ENCODE measurements at regions not wholly inside any gene's neighbourhood (a gene's known extent, or its start where the extent isn't known, plus 50 kb on each side); places are given as distances from the start of the nearest gene placed in this dataset.

GRCh38 chr20:60993433-60994044 lies 258.5 kb upstream of the CDH4 start:
- peak; percentile 52 for DNase-seq (ENCODE audit: low read depth)

GRCh38 chr20:60999250-60999649 lies 252.8 kb upstream of the CDH4 start:
- no peak for DNase-seq (ENCODE audit: low read depth)

- no peak for DNase-seq (ENCODE audit: low read depth)
These were observed 250.0 kb upstream of the CDH4 start for GRCh38 chr20:61002090-61002489.

GRCh38 chr20:61014491-61014890 lies 237.6 kb upstream of the CDH4 start:
- DNase-seq (ENCODE audit: low read depth), result no peak

DNA sequence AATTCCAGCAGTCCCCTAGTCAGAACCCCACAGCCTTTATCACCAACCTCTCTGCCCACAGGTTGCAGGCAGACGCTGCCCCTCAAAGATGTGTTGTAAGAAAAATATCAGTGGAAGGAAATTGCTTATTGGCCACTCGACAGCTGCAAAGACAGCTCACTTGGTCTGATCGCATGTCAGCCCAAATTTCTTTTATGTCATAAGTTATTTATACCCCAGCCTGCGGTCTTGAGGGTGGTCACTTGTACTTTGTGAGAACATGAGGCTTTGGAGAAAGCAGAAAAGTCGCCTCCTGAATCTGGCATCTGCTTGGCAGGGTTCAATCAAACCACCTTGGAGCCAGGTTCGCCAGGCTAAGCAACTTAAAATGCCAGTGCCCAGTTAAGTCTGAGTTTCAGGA lies 236.5 kb upstream of the CDH4 start:
- DNase-seq (ENCODE audit: low read depth), result no peak

DNA sequence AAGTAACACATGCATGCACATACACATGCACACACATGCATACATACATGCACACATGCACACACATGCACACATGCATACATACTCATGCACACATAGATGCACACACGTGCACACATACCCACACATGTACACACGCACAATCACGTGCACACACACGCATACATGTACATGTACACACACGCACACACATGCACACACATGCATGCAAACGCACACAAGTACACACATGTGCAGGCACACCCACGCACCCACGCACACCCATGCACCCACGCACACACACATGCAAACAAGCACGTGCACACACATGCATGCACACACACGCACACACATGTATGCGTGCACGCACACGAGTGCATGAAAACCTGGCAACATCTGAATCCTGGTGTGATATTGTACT lies 232.7 kb upstream of the CDH4 start:
- DNase-seq (ENCODE audit: low read depth), result no peak

- DNase-seq (ENCODE audit: low read depth), result no peak
These were observed 228.4 kb upstream of the CDH4 start for GRCh38 chr20:61023612-61024011.

DNA sequence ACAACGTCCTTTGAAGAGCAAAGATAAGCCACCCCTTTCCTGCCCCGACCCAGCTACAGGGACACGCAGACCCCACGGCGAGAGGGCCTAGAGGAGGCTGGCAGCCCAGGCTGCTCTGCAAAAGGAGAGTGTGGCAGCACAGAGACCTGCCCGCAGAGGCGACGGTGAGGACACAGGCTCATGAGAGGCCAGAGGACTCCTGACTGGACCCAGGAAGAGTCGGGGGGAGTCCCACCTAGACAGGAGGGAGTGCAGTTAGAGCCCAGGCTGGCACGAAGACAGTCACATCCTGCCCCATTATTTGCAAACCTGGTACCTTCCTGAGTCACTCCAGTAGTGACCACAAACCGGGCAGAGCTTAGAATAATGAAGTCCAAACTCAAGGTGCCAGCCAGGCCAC lies 227.7 kb upstream of the CDH4 start:
- DNase-seq (ENCODE audit: low read depth), result peak; percentile 36

DNA sequence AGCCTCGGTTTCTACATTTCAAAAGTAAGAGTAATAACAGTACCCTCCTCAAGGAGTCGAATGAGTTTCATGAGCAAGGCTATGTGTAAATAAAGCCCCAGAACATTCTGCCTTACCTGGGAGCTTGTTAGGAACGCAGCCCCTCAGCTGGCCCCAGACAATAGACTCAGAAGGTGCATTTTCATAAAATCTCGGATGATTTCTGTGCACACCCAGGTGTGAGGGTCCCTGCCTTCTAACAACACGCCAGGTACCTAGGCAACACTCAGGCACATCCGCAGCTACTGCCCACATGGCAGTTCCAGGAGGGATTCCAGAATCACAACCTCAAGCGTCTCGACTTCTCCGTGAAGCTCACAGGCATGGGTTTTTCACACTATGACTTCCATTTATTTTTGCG lies 226.5 kb upstream of the CDH4 start:
- no peak for DNase-seq (ENCODE audit: low read depth)

- no peak for DNase-seq (ENCODE audit: low read depth)
These were observed 225.9 kb upstream of the CDH4 start for GRCh38 chr20:61026173-61026572.

- DNase-seq (ENCODE audit: low read depth), result no peak
These were observed 225.3 kb upstream of the CDH4 start for GRCh38 chr20:61026731-61027130.

- DNase-seq (ENCODE audit: low read depth), result no peak
These were observed 224.8 kb upstream of the CDH4 start for GRCh38 chr20:61027218-61027617.

- DNase-seq (ENCODE audit: low read depth), result no peak
These were observed 221.9 kb upstream of the CDH4 start for GRCh38 chr20:61030130-61030529.

DNA sequence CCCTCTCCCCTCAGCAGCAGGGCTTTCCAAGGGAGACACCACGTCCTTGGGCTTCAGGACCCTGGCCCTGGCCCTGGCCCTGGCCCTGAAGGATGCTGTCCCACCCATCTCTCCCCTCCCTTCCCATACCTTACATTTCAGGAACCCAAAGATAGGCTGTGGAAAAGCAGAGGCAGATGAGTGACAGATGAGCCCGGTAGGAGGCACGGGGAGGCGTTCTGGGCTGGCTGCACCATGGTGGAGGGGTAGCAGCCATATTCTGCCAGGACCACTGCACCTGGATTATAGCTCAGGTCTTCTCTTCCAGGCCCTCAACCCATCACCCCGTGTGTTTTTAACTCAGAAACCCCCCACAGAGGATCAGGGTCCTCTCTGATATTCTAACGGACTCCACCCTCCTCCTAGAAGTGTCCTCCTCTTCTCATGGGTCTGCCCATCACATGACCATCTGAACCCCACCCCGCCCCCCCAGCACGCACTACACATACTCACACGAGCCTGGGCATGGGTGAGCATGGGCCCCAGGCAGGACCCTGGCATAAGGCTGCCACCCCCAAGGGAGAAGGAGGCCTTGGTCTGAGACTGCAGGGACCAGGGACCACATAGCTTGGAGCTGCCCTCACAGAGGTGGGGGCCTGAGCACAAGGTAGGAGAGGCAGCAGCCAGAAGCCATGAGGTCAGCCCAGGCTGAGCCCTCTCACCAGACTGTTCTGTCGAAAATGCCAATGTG lies 220.8 kb upstream of the CDH4 start:
- DNase-seq (ENCODE audit: low read depth), result no peak

DNA sequence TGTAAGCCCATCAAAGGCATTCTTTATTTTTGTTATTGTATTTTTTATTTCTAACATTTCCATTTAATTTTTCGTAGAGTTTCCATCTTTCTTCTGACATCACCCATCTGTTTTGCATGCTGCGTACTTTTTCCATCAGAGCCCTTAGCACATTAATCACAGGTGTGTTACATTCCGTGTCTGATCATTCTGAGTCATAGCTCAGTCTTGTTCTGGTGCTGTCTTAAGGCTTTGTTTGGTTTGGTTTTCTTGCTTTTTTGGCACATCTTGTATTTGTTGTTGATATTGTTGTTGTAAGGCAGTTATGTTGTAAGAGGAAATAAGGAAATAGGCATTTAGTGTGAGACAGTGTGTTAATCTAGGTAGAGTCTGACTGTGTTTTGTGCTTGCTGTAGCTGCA lies 214.6 kb upstream of the CDH4 start:
- DNase-seq (ENCODE audit: low read depth), result no peak

GRCh38 chr20:61041481-61041880 lies 210.6 kb upstream of the CDH4 start:
- DNase-seq (ENCODE audit: low read depth), result no peak

DNA sequence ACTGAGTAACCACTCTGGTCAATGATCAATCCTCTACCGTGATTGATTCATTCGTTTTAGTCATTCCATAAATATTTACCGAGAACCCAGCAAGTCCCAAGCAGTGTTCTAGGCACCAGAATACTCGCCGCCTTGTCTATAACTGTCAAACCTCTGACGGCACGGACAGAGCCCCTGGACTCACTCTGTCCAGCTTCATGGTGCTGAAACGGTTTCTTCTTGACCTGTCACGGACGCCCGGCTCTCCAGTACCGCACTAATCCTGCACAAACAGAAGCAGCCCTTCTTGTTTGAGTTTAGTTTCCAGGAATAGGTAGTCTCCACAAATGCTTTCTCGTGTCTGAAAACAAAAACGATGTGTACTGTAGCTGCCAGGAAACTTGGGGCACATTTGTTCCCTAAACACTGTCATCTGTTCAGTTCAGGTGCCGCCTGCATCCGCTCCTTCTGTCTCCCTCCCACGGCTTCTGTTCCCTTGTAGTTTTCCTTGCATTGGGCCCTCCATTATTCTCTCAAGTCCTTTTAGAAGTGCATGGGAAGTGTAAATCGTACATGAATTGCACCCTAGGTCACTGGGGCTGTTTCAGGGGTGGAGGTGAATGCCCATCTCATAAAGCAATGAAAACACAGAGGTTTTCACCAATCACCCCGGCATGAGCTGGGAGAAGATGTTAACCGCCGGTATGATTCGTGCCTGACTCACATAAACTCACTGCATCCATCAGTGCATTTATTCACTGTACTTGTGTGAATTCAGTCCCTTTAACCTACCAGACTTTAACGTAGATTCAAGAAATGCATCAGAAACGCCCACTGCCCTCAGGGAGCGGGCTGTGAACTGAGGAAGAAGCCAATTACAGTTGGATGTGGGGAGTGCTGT lies 209.3 kb upstream of the CDH4 start:
- DNase-seq (ENCODE audit: low read depth), result peak; percentile 52

DNA sequence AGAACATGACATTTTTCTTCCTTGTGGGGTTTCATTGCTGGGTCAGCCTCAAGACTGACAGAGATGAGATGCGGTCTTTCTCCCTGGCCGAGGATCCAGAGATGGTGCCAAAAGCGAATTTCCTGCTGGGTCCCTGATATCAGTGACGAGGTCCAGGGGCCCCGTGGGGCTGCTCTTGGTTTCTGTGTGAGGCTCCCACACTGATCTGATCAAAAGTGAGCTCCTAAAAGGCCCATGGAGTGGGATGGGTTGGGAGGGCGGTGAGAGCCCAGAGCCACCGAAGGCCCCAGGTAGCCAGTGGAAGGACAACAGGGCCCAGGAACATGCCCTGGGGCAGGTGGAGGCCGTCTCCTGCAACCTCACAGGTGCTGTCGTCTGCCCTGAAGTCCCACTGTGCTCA lies 208.4 kb upstream of the CDH4 start:
- DNase-seq (ENCODE audit: low read depth), result no peak

GRCh38 chr20:61044499-61044898 lies 207.6 kb upstream of the CDH4 start:
- DNase-seq (ENCODE audit: low read depth), result no peak

GRCh38 chr20:61045091-61045490 lies 207.0 kb upstream of the CDH4 start:
- DNase-seq (ENCODE audit: low read depth), result no peak

DNA sequence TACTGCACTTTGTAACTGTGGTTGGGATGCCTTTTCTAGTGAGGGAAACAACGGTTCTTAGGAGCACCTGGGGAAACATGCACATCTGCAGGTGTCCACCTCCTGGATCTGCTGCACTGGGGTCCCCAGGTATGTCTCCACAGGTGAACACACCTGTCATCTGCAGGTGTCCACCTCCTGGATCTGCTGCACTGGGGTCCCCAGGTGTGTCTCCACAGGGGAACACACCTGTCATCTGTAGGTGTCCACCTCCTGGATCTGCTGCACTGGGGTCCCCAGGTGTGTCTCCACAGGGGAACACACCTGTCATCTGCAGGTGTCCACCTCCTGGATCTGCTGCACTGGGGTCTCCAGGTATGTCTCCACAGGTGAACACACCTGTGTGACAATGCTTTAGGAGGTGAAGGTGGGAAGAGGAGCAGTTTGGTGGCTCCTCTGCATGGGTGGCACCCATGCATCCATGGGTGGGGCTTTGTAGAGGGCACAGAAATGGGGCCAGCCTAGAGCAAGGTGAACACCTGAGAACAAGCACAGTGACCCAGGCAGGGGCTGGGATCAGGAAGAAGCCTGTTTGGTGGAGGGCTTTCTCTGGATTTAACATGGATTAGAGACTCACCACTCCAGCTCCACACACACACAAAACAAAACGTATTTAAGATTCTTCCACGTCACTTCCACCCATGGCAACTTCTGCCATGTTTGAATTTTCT lies 206.0 kb upstream of the CDH4 start:
- DNase-seq (ENCODE audit: low read depth), result no peak

DNA sequence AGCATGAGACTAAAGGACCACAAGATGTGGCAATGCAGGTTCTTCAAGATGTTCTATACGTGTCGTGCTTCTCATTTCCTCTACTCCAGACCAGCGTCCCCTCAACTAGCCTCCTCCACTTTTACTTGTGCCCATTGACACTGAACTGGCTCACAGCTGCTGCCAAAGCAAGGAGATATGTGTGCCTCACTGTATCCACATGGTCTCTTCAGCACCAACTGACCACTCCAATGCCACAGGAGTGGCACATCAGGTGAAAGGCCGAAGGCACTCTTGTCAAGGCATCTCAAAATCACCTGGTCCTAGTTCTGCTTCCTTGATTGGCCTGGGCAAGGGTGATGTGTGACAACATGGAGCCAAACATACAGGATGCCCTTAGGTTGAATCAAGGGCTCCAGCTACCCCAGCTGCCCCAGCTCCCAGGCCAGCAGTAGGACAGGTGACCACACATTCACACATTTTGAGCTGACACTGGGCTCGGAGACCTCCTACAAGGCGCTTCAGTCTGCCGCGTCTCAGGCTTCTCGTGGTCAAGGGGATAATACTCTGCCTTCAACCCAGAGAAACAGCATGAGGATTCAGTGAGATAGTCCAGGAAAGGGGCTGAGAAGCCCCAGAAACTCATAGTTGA lies 205.2 kb upstream of the CDH4 start:
- DNase-seq (ENCODE audit: low read depth), result no peak

All from Daoy (cell line).